Testis (tissue), 2 donors: ENCODE measurements at regions not wholly inside any gene's neighbourhood (a gene's known extent, or its start where the extent isn't known, plus 50 kb on each side); places are given as distances from the start of the nearest gene placed in this dataset.

Source experiments
- CTCF ChIP-seq, 3 experiments: fragments of 450-650 bp in 2 of 3; fragments of 200-600 bp in 1 of 3; sonication (generic) in 1 of 3; IDR thresholded peaks; one replicate each; pipeline ENCODE4 v1.5.1; 2016 to 2019; ENCODE audit warnings: antibody characterized with exemption in 3 of 3, mild to moderate bottlenecking in 2 of 3, moderate library complexity in 1 of 3
- POLR2A ChIP-seq: fragments of 450-650 bp; IDR thresholded peaks from one replicate; pipeline ENCODE4 v1.6.1; 2017; ENCODE audit warnings: antibody characterized with exemption, mild to moderate bottlenecking, moderate library complexity

DNA sequence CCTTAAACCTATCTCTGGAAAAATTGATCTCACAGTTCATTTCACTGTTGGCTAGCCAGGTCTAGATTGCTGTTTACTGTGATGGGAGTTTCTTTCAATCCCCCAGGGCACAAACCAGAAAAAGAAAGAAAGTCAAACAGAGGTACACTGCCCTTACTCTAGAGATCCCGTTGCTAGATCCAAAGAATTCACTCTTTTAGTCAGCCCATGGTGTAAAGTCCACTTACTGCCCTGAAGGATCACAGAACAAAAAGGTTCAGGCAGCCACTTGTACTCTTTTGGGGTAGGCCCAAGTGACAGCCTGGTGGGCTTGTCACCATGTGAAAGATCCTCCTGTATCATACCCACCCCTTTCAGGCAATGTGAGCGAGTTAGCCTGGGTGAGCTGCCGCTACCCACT lies 162.6 kb upstream of the CCDC179 start:
- TF ChIP-seq CTCF (IDR thresholded peaks at IDR 0.05) = no peak
- no peak for TF ChIP-seq POLR2A
